ENCODE measurements at regions not wholly inside any gene's neighbourhood (a gene's known extent, or its start where the extent isn't known, plus 50 kb on each side); places are given as distances from the start of the nearest gene placed in this dataset.
"Not testable (repeated sequence)": the region's sequence is repeated elsewhere in the genome, so short reads cannot be mapped to it uniquely, and the experiment has no call there.

- no peaks in the 10 kb centered on the region for H3K36me3 ChIP-seq
- H3K9me3 ChIP-seq = no peaks in the 10 kb centered on the region
- no peak overlapping the region for H3K27ac ChIP-seq
- DNase-seq (no peak), ATAC-seq (no peak)
- H3K27me3 ChIP-seq = peaks cover 0 to 90% of the 10 kb centered on the region in 2 donors
- no peak for TF ChIP-seq CTCF (IDR thresholded peaks at IDR 0.05)
- peaks cover 2 to 9% of the 10 kb centered on the region in 2 donors for H3K4me1 ChIP-seq
- H3K4me3 ChIP-seq = no peak overlapping the region
- intact Hi-C loops (cut with DNase I) = no loop called here
These were observed 162.3 kb upstream of the FOXF1 start for GRCh38 chr16:86347916-86348555.

- Histone ChIP-seq H3K9me3 (no peaks in the 10 kb centered on the region), H3K4me3 (no peak overlapping the region), H3K36me3 (no peaks in the 10 kb centered on the region), H3K4me1 (peaks cover 0 to 5% of the 10 kb centered on the region in 2 donors), H3K27ac (no peak overlapping the region), H3K27me3 (peaks cover 0 to 90% of the 10 kb centered on the region in 2 donors)
- DNase-seq (no peak), ATAC-seq (no peak)
- no peak for TF ChIP-seq CTCF (IDR thresholded peaks at IDR 0.05)
- intact Hi-C loops (cut with DNase I) = no loop called here
These were observed 160.9 kb upstream of the FOXF1 start for GRCh38 chr16:86349338-86349900.

- DNase-seq (no peak), ATAC-seq (no peak)
- Histone ChIP-seq H3K9me3 (no peaks in the 10 kb centered on the region), H3K4me1 (peaks cover 0 to 7% of the 10 kb centered on the region in 2 donors), H3K4me3 (no peak overlapping the region), H3K27ac (no peak overlapping the region), H3K36me3 (no peaks in the 10 kb centered on the region), H3K27me3 (peaks cover 0 to 83% of the 10 kb centered on the region in 2 donors)
- intact Hi-C loops (cut with DNase I) = no loop called here
- TF ChIP-seq CTCF (IDR thresholded peaks at IDR 0.05) = no peak
These were observed 160.0 kb upstream of the FOXF1 start for GRCh38 chr16:86350289-86350688.

GRCh38 chr16:86351041-86351784 is 159.1 kb upstream of the FOXF1 start:
- H3K9me3 ChIP-seq = peaks cover 0 to 4% of the 10 kb centered on the region in 2 donors
- no peak for ATAC-seq

GRCh38 chr16:86351785-86352139 is 158.6 kb upstream of the FOXF1 start:
- peaks cover 0 to 71% of the 10 kb centered on the region in 2 donors for H3K27me3 ChIP-seq
- not testable (repeated sequence) for ATAC-seq
- H3K27ac ChIP-seq = peak overlapping the region in 1 of 2 donors; percentile 33

More at GRCh38 chr16:86351041-86351784, 159.1 kb upstream of the FOXF1 start:
- Histone ChIP-seq H3K4me3 (no peak overlapping the region), H3K27ac (peak overlapping the region; percentile 7 to 33), H3K36me3 (no peaks in the 10 kb centered on the region), H3K4me1 (peaks cover 0 to 7% of the 10 kb centered on the region in 2 donors), H3K27me3 (peaks cover 0 to 74% of the 10 kb centered on the region in 2 donors)
- no peak for DNase-seq
- intact Hi-C loops (cut with DNase I) = no loop called here
- no peak for TF ChIP-seq CTCF (IDR thresholded peaks at IDR 0.05)

More at GRCh38 chr16:86351785-86352139, 158.6 kb upstream of the FOXF1 start:
- H3K4me1 ChIP-seq; H3K36me3 ChIP-seq; intact Hi-C loops (cut with DNase I); DNase-seq; H3K9me3 ChIP-seq; H3K4me3 ChIP-seq: not testable (repeated sequence)
